SKM-1 (cell line): ENCODE measurements at regions not wholly inside any gene's neighbourhood (a gene's known extent, or its start where the extent isn't known, plus 50 kb on each side); places are given as distances from the start of the nearest gene placed in this dataset.
"Not testable (repeated sequence)": the region's sequence is repeated elsewhere in the genome, so short reads cannot be mapped to it uniquely, and the experiment has no call there.

Experiments used
- DNase-seq: peaks from one replicate; lab custom pipeline; 2025; ENCODE audit not compliant: unreplicated experiment; lab: John Stamatoyannopoulos, UW

GRCh38 chr6:75031102-75031501 is 174.8 kb downstream of the COL12A1 start:
- not testable (repeated sequence) for DNase-seq

- DNase-seq, result no peak
Measured at GRCh38 chr6:75029333-75029732, 176.5 kb downstream of the COL12A1 start.

GRCh38 chr6:75025371-75025770 is 180.5 kb downstream of the COL12A1 start:
- no peak for DNase-seq

GRCh38 chr6:75024828-75025227 is 181.0 kb downstream of the COL12A1 start:
- no peak for DNase-seq

GRCh38 chr6:75023634-75024033 is 182.2 kb downstream of the COL12A1 start:
- no peak for DNase-seq

GRCh38 chr6:75020971-75021370 is 184.9 kb downstream of the COL12A1 start:
- DNase-seq, result no peak

- no peak for DNase-seq
Measured at GRCh38 chr6:75020376-75020775, 185.5 kb downstream of the COL12A1 start.

- DNase-seq, result no peak
Measured at GRCh38 chr6:75012018-75012417, 193.8 kb downstream of the COL12A1 start.

- not testable (repeated sequence) for DNase-seq
Measured at GRCh38 chr6:75003984-75004383, 201.9 kb downstream of the COL12A1 start.

- no peak for DNase-seq
Measured at GRCh38 chr6:74997646-74998045, 208.2 kb downstream of the COL12A1 start.

- no peak for DNase-seq
Measured at GRCh38 chr6:74993136-74993535, 212.7 kb downstream of the COL12A1 start.

- no peak for DNase-seq
Measured at GRCh38 chr6:74991573-74992332, 214.1 kb downstream of the COL12A1 start.

GRCh38 chr6:74979065-74979766 is 226.6 kb downstream of the COL12A1 start:
- no peak for DNase-seq

GRCh38 chr6:74976701-74977100 is 229.2 kb downstream of the COL12A1 start:
- DNase-seq, result no peak

GRCh38 chr6:74976026-74976425 is 229.8 kb downstream of the COL12A1 start:
- DNase-seq, result no peak

- DNase-seq, result no peak
Measured at GRCh38 chr6:74973591-74973990, 232.3 kb downstream of the COL12A1 start.

- no peak for DNase-seq
Measured at GRCh38 chr6:74971633-74972032, 234.2 kb downstream of the COL12A1 start.

GRCh38 chr6:74969591-74970267 is 236.1 kb downstream of the COL12A1 start:
- no peak for DNase-seq

- DNase-seq, result peak; percentile 8
Measured at GRCh38 chr6:74967821-74968220, 238.0 kb downstream of the COL12A1 start.

- DNase-seq, result no peak
Measured at GRCh38 chr6:74966712-74967111, 239.1 kb downstream of the COL12A1 start.

- DNase-seq, result no peak
Measured at GRCh38 chr6:74964871-74965441, 240.9 kb downstream of the COL12A1 start.
